ENCODE measurements at regions not wholly inside any gene's neighbourhood (a gene's known extent, or its start where the extent isn't known, plus 50 kb on each side); places are given as distances from the start of the nearest gene placed in this dataset.

DNA sequence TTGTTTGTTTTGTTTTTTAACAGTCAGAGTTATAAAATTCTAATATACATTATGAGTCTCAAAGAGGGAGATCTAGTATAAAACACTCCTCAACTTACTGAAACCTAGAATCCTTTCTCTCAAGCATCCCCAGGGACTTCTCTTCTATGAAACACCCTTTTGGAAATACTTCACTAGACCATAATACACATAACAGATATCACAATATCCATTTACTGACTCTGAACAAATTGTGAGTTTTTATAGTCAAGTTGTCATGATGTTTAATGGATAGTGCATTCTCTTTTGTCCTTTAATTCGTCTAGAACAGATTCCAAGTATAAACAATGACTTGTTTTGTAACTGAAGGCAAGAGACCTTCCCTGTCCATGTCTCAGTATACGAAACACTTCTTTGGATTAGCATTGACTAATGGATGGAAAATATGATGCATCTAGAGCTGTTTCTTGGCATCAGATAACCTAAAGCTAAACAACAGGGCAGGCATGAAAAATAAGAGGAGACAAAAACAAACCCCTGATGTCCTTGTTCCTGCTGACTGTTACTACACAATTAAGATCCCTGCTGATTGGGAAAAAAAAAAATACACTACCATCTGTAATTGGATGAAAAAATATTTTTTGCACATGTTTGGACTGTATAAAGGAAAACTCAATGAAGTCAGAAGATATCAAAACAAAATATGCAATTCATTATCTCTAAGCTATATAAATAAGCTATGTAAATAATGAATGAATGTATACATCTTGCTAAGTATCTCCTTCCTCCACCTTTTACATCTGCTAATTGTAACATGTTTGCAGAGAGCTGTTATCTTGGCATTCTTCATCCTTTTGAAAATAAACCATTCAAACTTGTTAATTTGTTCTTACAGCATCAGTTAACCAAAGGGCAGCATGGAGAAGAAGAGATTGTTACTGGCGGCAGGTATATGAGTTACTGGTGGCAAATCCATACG is 214.2 kb downstream of the LACC1 start:
- DNase-seq (ENCODE audit: low read depth, low spot score), result no peak
- Histone ChIP-seq H3K4me1 (ENCODE audit: insufficient read depth, insufficient read length) (no peaks in the 10 kb centered on the region), H3K9ac (ENCODE audit: insufficient read length, low read depth) (no peak overlapping the region), H3K27me3 (ENCODE audit: insufficient read depth, insufficient read length) (no peaks in the 10 kb centered on the region), H3K4me3 (ENCODE audit: insufficient read length, low read depth) (no peak overlapping the region), H3K36me3 (ENCODE audit: insufficient read depth, insufficient read length, low read length) (no peaks in the 10 kb centered on the region), H3K9me3 (ENCODE audit: insufficient read depth, low read length) (peaks cover 7% of the 10 kb centered on the region)
- TF ChIP-seq ZNF274 (IDR thresholded peaks at IDR 0.05; ENCODE audit: low read depth, low read length) (no peak), SUZ12 (IDR thresholded peaks at IDR 0.05; ENCODE audit: extremely low read depth, insufficient read depth, insufficient read length) (no peak), YY1 (IDR thresholded peaks at IDR 0.05; ENCODE audit: insufficient read depth, insufficient read length) (no peak)

DNA sequence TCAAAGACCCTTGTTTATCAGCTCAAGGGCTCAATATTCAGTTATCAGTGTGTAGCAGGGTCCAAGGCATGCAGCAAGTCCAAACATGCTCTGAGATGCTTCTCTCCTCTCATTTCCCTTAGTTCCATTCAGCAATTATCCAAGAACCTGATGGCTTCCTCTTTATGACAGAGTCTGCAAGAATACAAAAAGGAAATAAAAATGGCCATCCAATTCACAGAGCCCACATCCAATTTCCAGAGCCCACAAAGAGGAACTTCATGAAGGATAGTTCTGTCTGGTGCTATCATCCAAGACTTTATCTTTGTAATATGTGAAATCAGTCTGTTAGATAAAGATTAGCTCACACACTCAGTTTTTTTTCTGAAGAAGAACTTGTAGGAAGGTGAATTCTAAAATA is 217.2 kb downstream of the LACC1 start:
- DNase-seq (ENCODE audit: low read depth, low spot score), result no peak
- H3K9me3 ChIP-seq (ENCODE audit: insufficient read depth, low read length), result 0 out of 2 replicates have a peak, but pooled peaks cover 3% of the 10 kb centered on the region
- H3K36me3 ChIP-seq (ENCODE audit: insufficient read depth, insufficient read length, low read length), result no peaks in the 10 kb centered on the region
- H3K4me3 ChIP-seq (ENCODE audit: insufficient read length, low read depth), result no peak overlapping the region
- no peak overlapping the region for H3K9ac ChIP-seq (ENCODE audit: insufficient read length, low read depth)
- TF ChIP-seq ZNF274 (IDR thresholded peaks at IDR 0.05; ENCODE audit: low read depth, low read length) (no peak), SUZ12 (IDR thresholded peaks at IDR 0.05; ENCODE audit: extremely low read depth, insufficient read depth, insufficient read length) (no peak), YY1 (IDR thresholded peaks at IDR 0.05; ENCODE audit: insufficient read depth, insufficient read length) (no peak)
- H3K27me3 ChIP-seq (ENCODE audit: insufficient read depth, insufficient read length), result no peaks in the 10 kb centered on the region
- H3K4me1 ChIP-seq (ENCODE audit: insufficient read depth, insufficient read length), result no peaks in the 10 kb centered on the region

DNA sequence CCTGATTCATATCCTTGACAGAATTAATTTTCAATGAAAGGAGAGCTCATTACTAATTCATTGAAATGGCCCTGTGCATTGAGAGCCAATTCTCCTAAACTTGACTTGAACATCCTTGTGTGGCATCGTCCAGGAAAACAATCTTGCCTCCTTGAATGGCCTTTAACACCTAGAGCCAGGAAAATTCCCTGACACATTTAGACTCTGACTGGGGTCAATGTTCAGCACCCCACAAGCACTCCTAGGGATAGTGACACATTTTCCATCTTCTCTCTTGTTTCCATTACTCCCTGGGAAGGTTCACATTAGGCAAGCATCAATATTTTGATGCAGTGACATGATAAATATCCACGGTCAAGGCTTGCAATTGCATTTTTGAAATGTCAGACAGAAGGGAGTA is 218.9 kb downstream of the LACC1 start:
- Histone ChIP-seq H3K4me3 (ENCODE audit: insufficient read length, low read depth) (no peak overlapping the region), H3K36me3 (ENCODE audit: insufficient read depth, insufficient read length, low read length) (no peaks in the 10 kb centered on the region), H3K9me3 (ENCODE audit: insufficient read depth, low read length) (peaks cover 13% of the 10 kb centered on the region; the same call in 1 of the 2 replicates), H3K4me1 (ENCODE audit: insufficient read depth, insufficient read length) (no peaks in the 10 kb centered on the region), H3K9ac (ENCODE audit: insufficient read length, low read depth) (no peak overlapping the region), H3K27me3 (ENCODE audit: insufficient read depth, insufficient read length) (no peaks in the 10 kb centered on the region)
- TF ChIP-seq SUZ12 (IDR thresholded peaks at IDR 0.05; ENCODE audit: extremely low read depth, insufficient read depth, insufficient read length), result no peak
- no peak for TF ChIP-seq ZNF274 (IDR thresholded peaks at IDR 0.05; ENCODE audit: low read depth, low read length)
- no peak for TF ChIP-seq YY1 (IDR thresholded peaks at IDR 0.05; ENCODE audit: insufficient read depth, insufficient read length)
- DNase-seq (ENCODE audit: low read depth, low spot score), result no peak

DNA sequence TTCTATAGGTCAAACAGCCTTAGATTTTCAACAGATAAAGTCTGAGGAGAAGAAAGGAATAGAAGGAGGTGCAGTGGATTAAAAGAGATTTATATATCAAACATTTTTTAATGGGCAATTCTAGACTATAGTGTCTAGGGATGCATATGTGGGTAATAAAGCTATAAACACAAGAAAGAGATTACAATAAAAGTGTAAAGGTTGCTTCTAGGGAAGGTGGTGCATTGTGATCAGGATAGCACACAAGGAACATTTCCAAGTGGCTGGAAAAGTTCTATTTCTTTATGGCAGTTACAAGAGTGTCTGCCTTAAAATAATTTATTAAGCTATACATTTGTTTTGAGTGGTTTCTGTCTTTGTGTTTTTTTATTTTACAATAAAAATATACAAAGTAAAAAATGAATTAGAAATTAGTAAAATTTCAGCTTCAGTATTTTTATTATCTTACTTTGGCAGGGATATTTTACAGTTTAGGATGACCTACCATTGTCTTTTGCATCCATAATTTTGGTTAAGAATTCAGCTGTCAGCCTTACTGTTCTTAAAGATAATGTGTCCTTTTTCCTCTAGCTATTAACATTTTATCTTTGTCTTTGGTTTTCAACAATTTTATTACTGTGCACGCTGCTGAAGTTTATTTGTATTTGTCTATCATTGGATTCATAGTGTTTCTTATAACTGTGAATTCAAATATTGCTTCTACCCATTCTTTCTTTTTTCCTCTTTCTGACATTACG is 221.8 kb downstream of the LACC1 start:
- no peak overlapping the region for H3K4me3 ChIP-seq (ENCODE audit: insufficient read length, low read depth)
- no peak overlapping the region for H3K9ac ChIP-seq (ENCODE audit: insufficient read length, low read depth)
- H3K36me3 ChIP-seq (ENCODE audit: insufficient read depth, insufficient read length, low read length), result no peaks in the 10 kb centered on the region

DNA sequence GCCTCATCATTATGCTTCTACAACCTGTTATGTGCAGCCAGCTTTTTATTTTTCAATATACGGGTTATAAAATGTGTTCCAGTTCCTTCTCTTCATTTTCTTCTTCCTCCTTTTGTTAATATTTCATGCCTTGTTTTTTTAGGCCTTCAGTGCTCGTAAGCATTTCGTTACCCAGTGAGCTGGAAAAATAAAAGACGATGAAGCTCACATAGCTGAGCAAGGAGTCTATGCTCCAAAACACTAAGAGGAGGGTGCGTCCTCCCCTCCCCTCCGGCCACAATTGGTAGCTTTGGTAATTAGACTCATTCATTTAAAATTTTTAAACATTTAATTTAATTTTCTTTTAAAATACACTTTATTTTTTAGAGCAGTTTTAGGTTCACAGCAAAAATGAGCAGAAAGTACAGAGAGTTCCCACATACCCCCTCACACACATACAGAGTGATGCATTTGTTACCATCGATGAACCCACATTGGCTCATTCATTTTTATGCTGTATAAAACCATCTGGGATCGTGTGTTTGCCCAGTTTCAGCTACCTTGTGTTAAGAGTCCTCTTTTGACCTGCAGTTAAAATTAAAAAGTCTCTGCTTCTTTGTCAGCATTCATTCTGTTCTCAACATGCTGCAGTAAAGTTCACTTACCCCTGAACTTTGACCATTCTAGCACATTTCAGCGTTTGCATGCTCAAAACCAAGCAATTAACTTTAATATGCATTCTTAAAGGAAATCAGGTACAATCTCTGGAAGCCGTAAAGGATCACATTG is 223.9 kb downstream of the LACC1 start:
- Histone ChIP-seq H3K4me1 (ENCODE audit: insufficient read depth, insufficient read length) (no peaks in the 10 kb centered on the region), H3K9me3 (ENCODE audit: insufficient read depth, low read length) (peaks cover 13% of the 10 kb centered on the region; the same call in 1 of the 2 replicates), H3K4me3 (ENCODE audit: insufficient read length, low read depth) (no peak overlapping the region), H3K36me3 (ENCODE audit: insufficient read depth, insufficient read length, low read length) (no peaks in the 10 kb centered on the region), H3K27me3 (ENCODE audit: insufficient read depth, insufficient read length) (no peaks in the 10 kb centered on the region), H3K9ac (ENCODE audit: insufficient read length, low read depth) (no peak overlapping the region)
- TF ChIP-seq ZNF274 (IDR thresholded peaks at IDR 0.05; ENCODE audit: low read depth, low read length) (no peak), SUZ12 (IDR thresholded peaks at IDR 0.05; ENCODE audit: extremely low read depth, insufficient read depth, insufficient read length) (no peak), YY1 (IDR thresholded peaks at IDR 0.05; ENCODE audit: insufficient read depth, insufficient read length) (no peak)
- DNase-seq (ENCODE audit: low read depth, low spot score), result no peak

More for the DNA sequence above, 221.8 kb downstream of the LACC1 start:
- Histone ChIP-seq H3K4me1 (ENCODE audit: insufficient read depth, insufficient read length) (no peaks in the 10 kb centered on the region), H3K9me3 (ENCODE audit: insufficient read depth, low read length) (peaks cover 13% of the 10 kb centered on the region; the same call in 1 of the 2 replicates), H3K27me3 (ENCODE audit: insufficient read depth, insufficient read length) (no peaks in the 10 kb centered on the region)
- no peak for TF ChIP-seq YY1 (IDR thresholded peaks at IDR 0.05; ENCODE audit: insufficient read depth, insufficient read length)
- TF ChIP-seq SUZ12 (IDR thresholded peaks at IDR 0.05; ENCODE audit: extremely low read depth, insufficient read depth, insufficient read length), result no peak
- no peak for TF ChIP-seq ZNF274 (IDR thresholded peaks at IDR 0.05; ENCODE audit: low read depth, low read length)
- DNase-seq (ENCODE audit: low read depth, low spot score), result no peak

DNA sequence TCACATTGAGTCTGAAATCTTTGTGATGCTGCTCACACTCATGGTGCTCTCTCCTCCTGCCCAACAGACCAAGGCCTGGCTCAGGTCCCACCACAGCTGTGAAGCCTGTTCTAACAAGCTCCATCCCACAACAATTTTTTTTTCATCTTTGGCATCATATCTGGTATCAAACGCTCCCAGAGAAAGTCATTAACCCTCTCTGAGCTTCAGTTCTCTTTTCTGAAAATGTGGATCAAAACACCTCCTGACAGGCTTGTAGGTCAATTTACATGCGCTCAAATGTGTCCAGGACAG is 224.4 kb downstream of the LACC1 start:
- Histone ChIP-seq H3K4me1 (ENCODE audit: insufficient read depth, insufficient read length) (no peaks in the 10 kb centered on the region), H3K9ac (ENCODE audit: insufficient read length, low read depth) (no peak overlapping the region), H3K27me3 (ENCODE audit: insufficient read depth, insufficient read length) (no peaks in the 10 kb centered on the region), H3K9me3 (ENCODE audit: insufficient read depth, low read length) (peaks cover 13% of the 10 kb centered on the region; the same call in 1 of the 2 replicates), H3K36me3 (ENCODE audit: insufficient read depth, insufficient read length, low read length) (no peaks in the 10 kb centered on the region), H3K4me3 (ENCODE audit: insufficient read length, low read depth) (no peak overlapping the region)
- TF ChIP-seq YY1 (IDR thresholded peaks at IDR 0.05; ENCODE audit: insufficient read depth, insufficient read length) (no peak), SUZ12 (IDR thresholded peaks at IDR 0.05; ENCODE audit: extremely low read depth, insufficient read depth, insufficient read length) (no peak), ZNF274 (IDR thresholded peaks at IDR 0.05; ENCODE audit: low read depth, low read length) (no peak)
- DNase-seq (ENCODE audit: low read depth, low spot score), result no peak
